Body of pancreas (tissue), 4 donors: ENCODE measurements at regions not wholly inside any gene's neighbourhood (a gene's known extent, or its start where the extent isn't known, plus 50 kb on each side); places are given as distances from the start of the nearest gene placed in this dataset.
A peak's percentile ranks its signal among the peaks of the same experiment; 100 is the strongest.
"Not testable (repeated sequence)": the region's sequence is repeated elsewhere in the genome, so short reads cannot be mapped to it uniquely, and the experiment has no call there.

ENCODE experiments used
- ATAC-seq: fragments of 150-250 bp; one replicate; pipeline ENCODE4 v1.9.1; 2016
- DNase-seq, 4 donors: peaks; one replicate each; pipeline ENCODE4 v3.0.0-alpha.2; 2019
- H3K27ac ChIP-seq, 4 donors: fragments of 200-600 bp; sonication (generic); 1 replicate in 3 of 4; 2 replicates in 1 of 4; pipeline versions ENCODE4 v1.5.1 to v1.6.1; 2016 to 2019; ENCODE audit warnings: mild to moderate bottlenecking in 1 of 4, mixed read lengths in 1 of 4, moderate library complexity in 1 of 4
- H3K27me3 ChIP-seq, 2 donors: fragments of 200-600 bp; sonication (generic); one replicate each; pipeline ENCODE4 v1.6.0; 2016; ENCODE audit warnings: mild to moderate bottlenecking in 1 of 2
- H3K36me3 ChIP-seq, 2 donors: fragments of 200-600 bp; sonication (generic); replicated peaks in 1 of 2; 2 replicates each; pipeline ENCODE4 v1.5.1; 2016; ENCODE audit warnings: low read depth in 2 of 2; ENCODE audit not compliant: insufficient read depth in 1 of 2
- H3K4me1 ChIP-seq: fragments of 200-600 bp; sonication (generic); one replicate; pipeline ENCODE4 v1.6.0; 2016
- H3K4me3 ChIP-seq, 2 donors: fragments of 200-600 bp; sonication (generic); 1 replicate in 1 of 2; 2 replicates in 1 of 2; pipeline ENCODE4 v1.5.1; 2016 to 2019
- H3K9me3 ChIP-seq, 3 donors: fragments of 200-600 bp; sonication (generic); 1 replicate in 2 of 3; 2 replicates in 1 of 3; pipeline ENCODE4 v1.5.1; 2016
- CTCF ChIP-seq, 7 experiments: fragments of 450-650 bp in 4 of 7; fragments of 200-600 bp in 3 of 7; sonication (generic) in 3 of 7; IDR thresholded peaks; one replicate each; pipeline ENCODE4 v1.5.1; 2016 to 2019; ENCODE audit warnings: antibody characterized with exemption in 7 of 7
- POLR2A ChIP-seq, 3 donors: fragments of 450-650 bp; IDR thresholded peaks; one replicate each; pipeline ENCODE4 v1.6.1; 2016; ENCODE audit warnings: antibody characterized with exemption in 3 of 3, mild to moderate bottlenecking in 2 of 3
- WGBS, 2 donors: methylation state at CpG; one replicate each; pipeline ENCODE4 v1.1.5; 2017; 5-methylcytosine and 5-hydroxymethylcytosine counted together
- intact Hi-C: fragments of 100-400 bp; cut with DNase I; formaldehyde crosslinking; loops from one replicate; pipeline ENCODE4 v1.15.1; 2023

DNA sequence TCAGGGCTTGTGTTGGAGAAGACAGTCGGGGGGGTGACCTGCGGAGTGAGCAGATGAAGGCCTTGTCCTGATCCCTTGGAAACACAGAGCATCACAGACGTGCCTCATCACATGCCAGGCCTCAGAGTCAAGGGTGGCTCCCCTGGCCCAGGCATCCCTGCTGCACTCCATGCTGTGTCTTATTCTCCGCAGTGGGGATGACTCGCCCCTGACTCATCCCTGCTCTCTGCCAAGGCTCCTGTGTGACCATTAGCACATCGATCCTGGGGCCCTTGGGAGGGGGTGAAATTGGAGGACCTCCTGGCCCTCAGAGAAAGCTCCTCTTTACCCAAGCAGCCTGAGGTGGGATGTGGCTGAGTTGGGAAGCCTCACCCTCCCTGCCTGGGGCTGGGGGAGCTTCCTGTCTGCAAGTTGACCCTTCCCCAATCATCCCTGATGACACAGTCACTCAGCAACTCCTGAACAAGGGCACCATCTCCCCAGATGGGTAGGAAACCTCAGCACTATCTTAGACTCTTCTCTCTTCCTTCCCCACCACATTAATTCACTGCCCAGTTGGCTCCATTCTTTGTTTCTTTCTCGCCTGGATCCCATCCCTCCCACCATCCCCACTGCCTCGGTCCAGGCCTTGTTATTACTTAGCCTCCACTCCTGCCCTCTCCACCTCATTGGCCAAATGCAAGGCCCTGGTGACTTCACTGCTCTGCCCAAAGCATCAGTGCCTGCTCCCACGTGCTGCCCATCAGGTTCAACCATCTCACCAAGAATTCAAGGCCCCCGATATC lies 74.6 kb downstream of the CAMK2N1 start:
- no peaks in the 10 kb centered on the region for H3K4me1 ChIP-seq
- WGBS, 2 donors = 67 to 68% methylated on average over 7 to 10 of the region's 10 CpGs
- intact Hi-C loops = no loop called here
- DNase-seq (peak in 1 of 4 donors; percentile 21), ATAC-seq (no peak)
- no peaks in the 10 kb centered on the region for H3K9me3 ChIP-seq
- no peak overlapping the region for H3K27ac ChIP-seq
- no peak for TF ChIP-seq POLR2A (IDR thresholded peaks at IDR 0.05)
- TF ChIP-seq CTCF (IDR thresholded peaks at IDR 0.05) = no peak
- H3K27me3 ChIP-seq = no peaks in the 10 kb centered on the region
- no peak overlapping the region for H3K4me3 ChIP-seq
- no peaks in the 10 kb centered on the region for H3K36me3 ChIP-seq

- ATAC-seq = no peak
- TF ChIP-seq CTCF (IDR thresholded peaks at IDR 0.05) (no peak), POLR2A (IDR thresholded peaks at IDR 0.05) (no peak)
- Histone ChIP-seq H3K36me3 (no peaks in the 10 kb centered on the region), H3K4me3 (no peak overlapping the region), H3K27me3 (no peaks in the 10 kb centered on the region), H3K9me3 (no peaks in the 10 kb centered on the region), H3K4me1 (no peaks in the 10 kb centered on the region), H3K27ac (no peak overlapping the region)
- intact Hi-C loops = no loop called here
- no peak for DNase-seq
- 96 to 100% methylated on average over 1 of the region's 1 CpG for WGBS, 2 donors
These were observed 75.5 kb downstream of the CAMK2N1 start for GRCh38 chr1:20410503-20410902.

DNA sequence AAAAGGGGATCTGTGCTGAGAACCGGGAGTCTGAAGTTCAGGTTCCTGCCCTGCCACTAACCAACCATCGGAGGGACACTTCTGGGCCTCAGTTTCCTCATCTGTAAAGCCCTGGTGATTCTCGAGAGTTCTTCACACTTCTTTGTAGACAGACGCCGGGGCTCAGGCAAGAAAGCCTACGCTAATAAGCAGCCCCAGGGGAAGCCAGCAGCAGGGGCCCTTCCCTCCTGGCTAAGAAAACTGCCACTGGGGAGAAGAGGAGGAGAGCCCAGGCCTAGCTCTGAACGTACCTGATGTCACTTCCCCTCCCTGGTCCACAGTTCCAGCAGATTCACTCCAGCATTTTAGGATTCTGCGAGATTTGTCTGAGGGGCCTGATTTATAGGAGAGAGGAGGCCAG lies 76.0 kb downstream of the CAMK2N1 start:
- Histone ChIP-seq H3K4me1 (no peaks in the 10 kb centered on the region), H3K36me3 (no peaks in the 10 kb centered on the region), H3K27ac (no peak overlapping the region), H3K9me3 (no peaks in the 10 kb centered on the region), H3K27me3 (no peaks in the 10 kb centered on the region), H3K4me3 (no peak overlapping the region)
- intact Hi-C loops = no loop called here
- ATAC-seq (no peak), DNase-seq (no peak)
- TF ChIP-seq POLR2A (IDR thresholded peaks at IDR 0.05) = no peak
- TF ChIP-seq CTCF (IDR thresholded peaks at IDR 0.05) = no peak
- 60 to 64% methylated on average over 7 to 8 of the region's 8 CpGs for WGBS, 2 donors

GRCh38 chr1:20409012-20409411 lies 77.0 kb downstream of the CAMK2N1 start:
- Histone ChIP-seq H3K36me3 (no peaks in the 10 kb centered on the region), H3K4me1 (no peaks in the 10 kb centered on the region), H3K27me3 (no peaks in the 10 kb centered on the region), H3K4me3 (no peak overlapping the region), H3K27ac (no peak overlapping the region), H3K9me3 (no peaks in the 10 kb centered on the region)
- WGBS, 2 donors = 84 to 90% methylated on average over 3 of the region's 3 CpGs
- ATAC-seq = no peak
- TF ChIP-seq CTCF (IDR thresholded peaks at IDR 0.05) = no peak
- no peak for TF ChIP-seq POLR2A (IDR thresholded peaks at IDR 0.05)
- DNase-seq = no peak
- intact Hi-C loops = no loop called here

GRCh38 chr1:20408133-20408650 lies 77.8 kb downstream of the CAMK2N1 start:
- intact Hi-C loops, DNase-seq, H3K27me3 ChIP-seq, H3K4me3 ChIP-seq, H3K9me3 ChIP-seq, H3K4me1 ChIP-seq, H3K36me3 ChIP-seq, H3K27ac ChIP-seq, ATAC-seq: not testable (repeated sequence)
- WGBS, 2 donors = 53 to 62% methylated on average over 6 of the region's 6 CpGs
